Tibial artery (tissue), 4 donors: ENCODE measurements at regions not wholly inside any gene's neighbourhood (a gene's known extent, or its start where the extent isn't known, plus 50 kb on each side); places are given as distances from the start of the nearest gene placed in this dataset.

ENCODE experiments used
- DNase-seq, 2 donors: peaks; one replicate each; pipeline ENCODE4 v3.0.0-alpha.2; 2019
- H3K27ac ChIP-seq, 2 donors: fragments of 200-600 bp; sonication (generic) in 1 of 2; 1 replicate in 1 of 2; 2 replicates in 1 of 2; pipeline ENCODE4 v1.5.1; 2018 to 2019; ENCODE audit warnings: mild to moderate bottlenecking in 1 of 2
- H3K27me3 ChIP-seq, 2 donors: fragments of 200-600 bp; sonication (generic) in 1 of 2; one replicate each; pipeline versions ENCODE4 v1.5.1 to v1.6.0; 2016 to 2019
- H3K36me3 ChIP-seq, 3 donors: fragments of 200-600 bp; sonication (generic) in 2 of 3; one replicate each; pipeline ENCODE4 v1.5.1; 2016 to 2019; ENCODE audit warnings: mild to moderate bottlenecking in 2 of 3
- H3K4me1 ChIP-seq, 4 donors: fragments of 200-600 bp; sonication (generic) in 2 of 4; 1 replicate in 3 of 4; 2 replicates in 1 of 4; pipeline ENCODE4 v1.5.1; 2016 to 2019
- H3K4me3 ChIP-seq, 2 donors: fragments of 200-600 bp; sonication (generic) in 1 of 2; 1 replicate in 1 of 2; 2 replicates in 1 of 2; pipeline ENCODE4 v1.5.1; 2018 to 2019; ENCODE audit warnings: mild to moderate bottlenecking in 2 of 2
- H3K9me3 ChIP-seq, 3 donors: fragments of 200-600 bp; sonication (generic) in 1 of 3; one replicate each; pipeline ENCODE4 v1.5.1; 2016 to 2019
- intact Hi-C: fragments of 100-400 bp; cut with DNase I; formaldehyde crosslinking; loops from one replicate; pipeline ENCODE4 v1.15.0; 2023; ENCODE audit warnings: low total_unique reads
- TF ChIP-seq, protein P1 (sequence below), 2 experiments: fragments of 200-600 bp in 1 of 2; fragments of 450-650 bp in 1 of 2; IDR thresholded peaks; one replicate each; pipeline ENCODE4 v1.5.1; 2017 to 2019; ENCODE audit warnings: antibody characterized with exemption in 2 of 2, mild to moderate bottlenecking in 1 of 2, moderate library complexity in 1 of 2

DNA sequence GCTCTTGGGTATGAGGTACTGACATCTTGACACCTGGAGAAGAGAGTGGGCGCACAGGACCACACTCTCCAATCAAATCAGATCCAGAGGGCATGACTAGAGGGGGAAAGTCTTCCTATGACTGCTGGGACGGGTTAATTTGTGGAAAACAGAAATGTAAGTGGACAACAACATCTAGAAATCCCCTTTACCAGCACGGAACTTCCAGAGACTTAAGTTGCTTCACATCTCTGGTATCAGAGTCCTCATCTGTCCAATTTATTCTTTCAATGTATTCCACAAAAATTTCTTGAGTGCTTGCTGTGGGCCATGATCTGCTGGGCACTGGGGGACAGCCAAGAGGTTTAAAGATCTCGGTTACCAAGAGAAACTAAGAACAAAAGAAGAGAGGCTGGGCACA is 159.2 kb downstream of the COPRS start:
- Histone ChIP-seq H3K9me3 (no peaks in the 10 kb centered on the region), H3K27ac (peak overlapping the region in 1 of 2 donors; percentile 75), H3K36me3 (no peaks in the 10 kb centered on the region), H3K4me3 (no peak overlapping the region), H3K27me3 (no peaks in the 10 kb centered on the region), H3K4me1 (peaks cover 8 to 62% (median 25%) of the 10 kb centered on the region in 4 donors)
- intact Hi-C loops = loop anchor here (10.0 kb wide), 1 partner anchor 135 kb away; no protein-coding TSS in a partner anchor
- DNase-seq = no peak
- TF ChIP-seq, protein P1, sequence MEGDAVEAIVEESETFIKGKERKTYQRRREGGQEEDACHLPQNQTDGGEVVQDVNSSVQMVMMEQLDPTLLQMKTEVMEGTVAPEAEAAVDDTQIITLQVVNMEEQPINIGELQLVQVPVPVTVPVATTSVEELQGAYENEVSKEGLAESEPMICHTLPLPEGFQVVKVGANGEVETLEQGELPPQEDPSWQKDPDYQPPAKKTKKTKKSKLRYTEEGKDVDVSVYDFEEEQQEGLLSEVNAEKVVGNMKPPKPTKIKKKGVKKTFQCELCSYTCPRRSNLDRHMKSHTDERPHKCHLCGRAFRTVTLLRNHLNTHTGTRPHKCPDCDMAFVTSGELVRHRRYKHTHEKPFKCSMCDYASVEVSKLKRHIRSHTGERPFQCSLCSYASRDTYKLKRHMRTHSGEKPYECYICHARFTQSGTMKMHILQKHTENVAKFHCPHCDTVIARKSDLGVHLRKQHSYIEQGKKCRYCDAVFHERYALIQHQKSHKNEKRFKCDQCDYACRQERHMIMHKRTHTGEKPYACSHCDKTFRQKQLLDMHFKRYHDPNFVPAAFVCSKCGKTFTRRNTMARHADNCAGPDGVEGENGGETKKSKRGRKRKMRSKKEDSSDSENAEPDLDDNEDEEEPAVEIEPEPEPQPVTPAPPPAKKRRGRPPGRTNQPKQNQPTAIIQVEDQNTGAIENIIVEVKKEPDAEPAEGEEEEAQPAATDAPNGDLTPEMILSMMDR (IDR thresholded peaks at IDR 0.05) = no peak

DNA sequence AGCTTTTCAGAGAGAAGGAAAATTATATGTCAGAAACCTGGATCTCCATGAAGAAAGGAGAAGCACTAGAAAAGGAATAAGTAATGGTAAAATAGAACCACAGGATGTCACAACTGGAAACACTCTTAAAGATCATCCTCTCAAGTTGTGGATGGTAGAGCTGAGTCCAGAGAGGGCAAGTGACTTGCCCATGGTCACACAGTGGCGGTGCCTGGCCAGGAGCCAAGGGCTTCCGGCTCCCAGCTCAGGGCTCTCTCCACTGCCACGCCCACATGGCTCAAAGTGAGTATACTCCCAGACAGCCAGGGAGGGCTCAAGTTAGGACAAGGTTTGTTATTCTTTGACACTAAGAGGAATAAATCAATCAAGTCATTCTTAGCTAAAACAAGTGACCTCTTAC is 159.8 kb downstream of the COPRS start:
- no peaks in the 10 kb centered on the region for H3K9me3 ChIP-seq

DNA sequence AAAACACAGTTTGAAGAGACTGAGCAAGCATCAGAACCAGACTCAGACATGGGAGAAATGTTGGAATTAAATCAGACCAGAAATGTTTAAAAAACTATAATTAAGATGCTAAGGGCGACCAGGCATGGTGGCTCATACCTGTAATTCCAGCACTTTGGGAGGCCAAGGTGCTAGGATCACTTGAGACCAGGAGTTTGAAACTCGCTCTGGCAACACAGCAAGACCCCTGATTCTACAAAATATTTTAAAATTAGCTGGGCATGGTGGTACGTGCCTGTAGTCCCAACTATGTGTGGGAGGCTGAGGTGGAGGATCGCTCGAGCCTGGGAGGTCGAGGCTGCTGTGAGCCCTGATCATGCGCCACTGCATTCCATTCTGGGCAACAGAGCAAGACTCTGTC is 160.3 kb downstream of the COPRS start:
- Histone ChIP-seq H3K4me1 (peaks cover 8 to 73% (median 34%) of the 10 kb centered on the region in 4 donors), H3K9me3 (no peaks in the 10 kb centered on the region)
- intact Hi-C loops = loop anchor here (10.0 kb wide), 1 partner anchor 136 kb away; no protein-coding TSS in a partner anchor

More for the DNA sequence above, 159.8 kb downstream of the COPRS start:
- Histone ChIP-seq H3K36me3 (no peaks in the 10 kb centered on the region), H3K27ac (peak overlapping the region in 1 of 2 donors; percentile 75), H3K4me1 (peaks cover 8 to 68% (median 29%) of the 10 kb centered on the region in 4 donors), H3K4me3 (no peak overlapping the region), H3K27me3 (no peaks in the 10 kb centered on the region)
- intact Hi-C loops = loop anchor here (10.0 kb wide), 1 partner anchor 136 kb away; no protein-coding TSS in a partner anchor
- DNase-seq = no peak
- TF ChIP-seq, protein P1 (IDR thresholded peaks at IDR 0.05) = no peak

DNA sequence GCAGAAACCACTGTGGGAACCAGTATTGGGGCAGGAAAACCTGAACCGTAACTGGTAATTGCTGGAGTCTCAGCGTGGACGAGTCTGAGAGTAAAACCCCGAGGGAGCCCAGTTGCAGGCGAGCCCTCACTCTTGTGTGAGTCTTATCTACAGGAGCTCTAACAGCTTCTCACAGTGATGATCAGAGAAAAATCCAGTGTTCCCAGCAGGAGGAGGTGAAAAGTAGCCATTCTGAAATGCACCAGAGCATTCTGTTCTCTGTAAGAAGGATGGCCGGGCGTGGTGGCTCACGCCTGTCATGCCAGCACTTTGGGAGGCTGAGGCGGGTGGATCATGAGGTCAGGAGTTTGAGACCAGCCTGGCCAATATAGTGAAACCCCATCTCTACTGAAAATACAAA is 161.2 kb downstream of the COPRS start:
- no peak for DNase-seq
- intact Hi-C loops = loop anchor here (10.0 kb wide), 1 partner anchor 137 kb away; no protein-coding TSS in a partner anchor
- TF ChIP-seq, protein P1 (IDR thresholded peaks at IDR 0.05) = no peak
- Histone ChIP-seq H3K27ac (peak overlapping the region; percentile 71 to 75), H3K4me1 (peaks cover 8 to 82% (median 43%) of the 10 kb centered on the region in 4 donors), H3K36me3 (no peaks in the 10 kb centered on the region), H3K9me3 (no peaks in the 10 kb centered on the region), H3K4me3 (no peak overlapping the region), H3K27me3 (no peaks in the 10 kb centered on the region)

More for the DNA sequence above, 160.3 kb downstream of the COPRS start:
- no peaks in the 10 kb centered on the region for H3K36me3 ChIP-seq
- H3K4me3 ChIP-seq = no peak overlapping the region
- no peaks in the 10 kb centered on the region for H3K27me3 ChIP-seq
- peak overlapping the region in 1 of 2 donors; percentile 75 for H3K27ac ChIP-seq
- DNase-seq = no peak
- TF ChIP-seq, protein P1 (IDR thresholded peaks at IDR 0.05) = no peak

DNA sequence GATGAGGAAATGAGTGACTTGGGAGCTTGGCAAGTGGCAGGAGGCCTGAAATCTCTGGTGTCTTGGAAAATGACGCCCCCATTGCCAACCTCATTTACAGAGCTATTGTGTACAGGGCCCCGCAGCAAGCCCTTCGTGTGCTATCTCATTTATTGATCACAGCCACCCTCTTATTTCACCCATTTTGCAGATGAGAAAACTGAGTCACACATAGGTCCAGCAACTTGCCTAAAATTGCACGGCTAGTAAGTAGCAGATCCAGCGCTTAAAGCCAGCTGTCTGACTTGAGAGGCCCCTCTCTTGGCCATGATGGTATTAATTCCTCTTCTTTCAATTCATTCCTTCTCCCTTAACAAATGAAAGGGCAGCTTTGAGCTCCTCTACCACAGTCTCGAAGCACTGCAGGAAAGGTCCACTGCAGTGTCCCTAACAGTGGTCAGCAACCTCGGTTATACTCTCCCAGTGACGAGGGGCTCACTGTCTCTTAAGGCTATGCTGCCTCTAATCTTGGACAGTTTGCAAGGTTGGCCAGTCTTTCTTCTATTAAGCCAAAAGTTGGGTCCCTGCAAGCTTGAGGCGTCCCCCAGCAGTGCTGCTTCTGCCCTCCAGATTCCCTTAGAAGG is 162.2 kb downstream of the COPRS start:
- no peaks in the 10 kb centered on the region for H3K27me3 ChIP-seq
- TF ChIP-seq, protein P1 (IDR thresholded peaks at IDR 0.05) = no peak
- H3K4me1 ChIP-seq = peaks cover 8 to 90% (median 54%) of the 10 kb centered on the region in 4 donors
- no peaks in the 10 kb centered on the region for H3K36me3 ChIP-seq
- no peak overlapping the region for H3K4me3 ChIP-seq
- no peaks in the 10 kb centered on the region for H3K9me3 ChIP-seq
- DNase-seq = no peak
- intact Hi-C loops = loop anchor here (10.0 kb wide), 1 partner anchor 138 kb away; no protein-coding TSS in a partner anchor
- peak overlapping the region; percentile 71 to 75 for H3K27ac ChIP-seq
